ENCODE measurements at regions not wholly inside any gene's neighbourhood (a gene's known extent, or its start where the extent isn't known, plus 50 kb on each side); places are given as distances from the start of the nearest gene placed in this dataset.

DNA sequence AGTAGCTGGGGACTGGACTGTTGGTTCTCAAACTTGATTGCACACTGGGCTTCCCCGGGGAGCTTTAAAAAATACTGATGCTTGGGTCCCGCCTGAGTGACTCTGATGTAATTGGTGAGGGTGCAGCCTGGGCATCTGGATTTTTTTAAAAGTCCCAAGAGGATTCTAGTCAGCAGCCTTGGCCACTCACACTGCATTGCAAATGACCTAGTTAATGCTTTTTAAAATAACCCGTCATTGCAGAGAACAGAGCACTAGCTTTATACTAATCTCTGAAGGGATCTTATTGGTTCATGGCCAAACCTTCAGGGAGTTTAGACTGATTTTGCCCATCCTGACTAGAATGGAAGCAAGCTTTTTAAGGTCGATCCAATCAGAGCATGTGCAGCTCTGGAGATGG is 310.6 kb upstream of the PROK2 start:
- Mint-ChIP-seq H3K36me3 (ENCODE audit: low read depth) (peaks cover 3% of the 10 kb centered on the region), H3K9me3 (no peaks in the 10 kb centered on the region), H3K27me3 (ENCODE audit: insufficient read depth) (peaks cover 5% of the 10 kb centered on the region), H3K27ac (no peak overlapping the region), H3K4me1 (ENCODE audit: low read depth) (peaks cover 33% of the 10 kb centered on the region), H3K4me3 (no peak overlapping the region)
- intact Hi-C loops (cut with micrococcal nuclease), result no loop called here
- DNase-seq (ENCODE audit: low spot score), result no peak

DNA sequence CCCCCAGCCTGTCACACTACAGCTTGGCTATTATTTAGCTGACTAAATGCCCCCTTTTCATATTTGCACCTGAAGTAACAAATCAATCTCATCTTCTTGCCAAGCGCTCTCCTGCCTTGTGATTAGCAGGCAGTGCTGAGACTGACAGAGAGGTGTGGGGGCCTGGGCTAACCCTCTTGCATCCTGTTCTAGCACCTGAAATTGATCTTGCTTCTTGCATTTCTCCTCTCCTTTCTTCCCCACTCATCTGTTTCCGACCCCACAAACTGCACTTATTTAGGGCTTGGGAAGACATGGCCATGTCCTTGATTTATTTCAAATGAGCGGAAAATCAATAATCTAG is 309.0 kb upstream of the PROK2 start:
- H3K4me3 Mint-ChIP-seq, result no peak overlapping the region
- H3K4me1 Mint-ChIP-seq (ENCODE audit: low read depth), result peaks cover 22% of the 10 kb centered on the region
- peaks cover 3% of the 10 kb centered on the region for H3K36me3 Mint-ChIP-seq (ENCODE audit: low read depth)
- peaks cover 5% of the 10 kb centered on the region for H3K27me3 Mint-ChIP-seq (ENCODE audit: insufficient read depth)
- DNase-seq (ENCODE audit: low spot score), result no peak
- no peak overlapping the region for H3K27ac Mint-ChIP-seq
- intact Hi-C loops (cut with micrococcal nuclease), result no loop called here
- no peaks in the 10 kb centered on the region for H3K9me3 Mint-ChIP-seq

DNA sequence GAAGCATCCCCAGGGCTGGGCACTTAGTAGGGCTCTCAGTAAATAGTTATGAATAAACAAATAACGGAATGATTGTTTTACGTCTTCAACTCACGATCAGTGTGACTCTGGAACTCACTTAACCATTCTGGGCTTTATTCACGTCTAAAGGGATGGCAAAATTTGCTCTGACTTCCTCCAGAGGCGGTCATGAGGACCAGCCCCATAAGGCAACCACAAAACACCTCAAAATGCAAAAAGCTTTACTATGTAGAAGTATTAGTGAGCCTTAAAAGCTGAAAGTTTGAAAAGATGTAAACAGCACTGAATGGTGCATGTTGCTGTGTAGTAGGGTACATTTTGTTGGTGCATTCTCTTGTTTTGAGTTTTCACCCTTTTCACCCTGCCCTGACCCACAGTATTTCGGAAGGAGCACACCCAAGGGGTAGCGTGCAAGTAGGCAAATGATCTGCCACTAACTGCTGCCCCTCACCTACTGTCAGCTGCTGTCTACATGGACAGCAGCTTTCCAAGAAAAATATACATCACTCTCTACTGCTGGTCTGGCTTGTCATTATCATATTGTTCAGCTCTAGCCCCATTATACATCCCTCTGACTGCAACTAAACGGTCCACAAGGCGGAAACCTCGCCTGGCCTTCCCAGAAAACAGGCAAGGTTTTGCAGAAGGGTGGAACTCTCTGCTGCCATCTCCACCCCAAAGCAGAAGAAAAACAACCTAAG is 308.5 kb upstream of the PROK2 start:
- Mint-ChIP-seq H3K4me1 (ENCODE audit: low read depth) (peaks cover 22% of the 10 kb centered on the region), H3K36me3 (ENCODE audit: low read depth) (peaks cover 3% of the 10 kb centered on the region), H3K4me3 (no peak overlapping the region), H3K27ac (no peak overlapping the region), H3K9me3 (no peaks in the 10 kb centered on the region), H3K27me3 (ENCODE audit: insufficient read depth) (peaks cover 3% of the 10 kb centered on the region)
- no peak for DNase-seq (ENCODE audit: low spot score)
- intact Hi-C loops (cut with micrococcal nuclease), result no loop called here

DNA sequence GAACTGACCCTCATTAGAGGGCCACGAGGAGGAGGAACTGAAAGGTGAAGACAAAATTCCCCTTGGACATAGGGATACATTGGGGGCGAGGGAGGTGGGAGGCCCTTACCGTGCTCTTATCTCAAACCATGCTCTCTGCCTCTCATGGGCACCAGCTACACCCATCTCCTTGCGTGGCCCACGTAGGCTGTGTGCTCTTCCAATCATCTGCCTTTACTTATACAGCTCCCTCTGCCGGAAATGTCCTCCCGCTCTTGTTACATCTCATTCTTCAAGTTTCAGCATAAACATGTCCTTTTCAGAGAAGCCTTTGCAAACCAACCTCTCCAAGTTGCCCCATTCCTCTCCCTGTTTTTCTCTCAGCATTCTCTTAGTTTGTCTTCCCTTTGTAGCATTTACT is 307.8 kb upstream of the PROK2 start:
- Mint-ChIP-seq H3K27ac (no peak overlapping the region), H3K4me3 (no peak overlapping the region), H3K4me1 (ENCODE audit: low read depth) (peaks cover 22% of the 10 kb centered on the region)

DNA sequence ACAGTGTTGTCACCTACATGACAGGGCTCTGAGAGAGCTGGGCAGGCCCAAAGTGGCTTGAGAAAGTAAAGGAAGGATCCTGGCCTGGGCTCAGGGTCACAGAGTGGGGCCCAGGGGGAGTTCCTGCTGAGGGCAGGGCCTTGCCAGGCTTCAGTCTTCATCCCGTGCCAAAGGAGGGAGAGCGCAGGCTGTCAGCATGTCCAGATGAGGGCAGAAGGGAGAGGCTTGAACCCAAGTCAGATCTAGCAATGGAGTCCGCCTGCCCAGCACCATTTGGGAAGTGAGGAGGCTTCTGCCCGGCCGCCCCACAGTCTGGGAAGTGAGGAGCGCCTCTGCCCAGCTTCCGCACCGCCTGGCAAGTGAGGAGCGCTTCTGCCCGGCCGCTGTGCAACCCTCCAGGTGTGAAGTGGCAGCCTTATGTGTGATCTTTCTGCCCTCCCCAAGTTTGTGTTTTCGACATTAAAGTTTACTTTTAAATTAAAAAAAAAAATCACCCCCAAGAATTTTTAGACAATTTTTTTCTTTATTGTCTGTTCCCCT is 303.6 kb upstream of the PROK2 start:
- H3K27ac Mint-ChIP-seq, result no peak overlapping the region
- peaks cover 3% of the 10 kb centered on the region for H3K36me3 Mint-ChIP-seq (ENCODE audit: low read depth)
- peaks cover 26% of the 10 kb centered on the region for H3K4me1 Mint-ChIP-seq (ENCODE audit: low read depth)
- no peak for DNase-seq (ENCODE audit: low spot score)
- intact Hi-C loops (cut with micrococcal nuclease), result no loop called here
- H3K27me3 Mint-ChIP-seq (ENCODE audit: insufficient read depth), result no peaks in the 10 kb centered on the region
- H3K4me3 Mint-ChIP-seq, result no peak overlapping the region
- no peaks in the 10 kb centered on the region for H3K9me3 Mint-ChIP-seq

More for the DNA sequence above, 307.8 kb upstream of the PROK2 start:
- Mint-ChIP-seq H3K27me3 (ENCODE audit: insufficient read depth) (no peaks in the 10 kb centered on the region), H3K9me3 (no peaks in the 10 kb centered on the region), H3K36me3 (ENCODE audit: low read depth) (peaks cover 3% of the 10 kb centered on the region)
- no peak for DNase-seq (ENCODE audit: low spot score)
- intact Hi-C loops (cut with micrococcal nuclease), result no loop called here

DNA sequence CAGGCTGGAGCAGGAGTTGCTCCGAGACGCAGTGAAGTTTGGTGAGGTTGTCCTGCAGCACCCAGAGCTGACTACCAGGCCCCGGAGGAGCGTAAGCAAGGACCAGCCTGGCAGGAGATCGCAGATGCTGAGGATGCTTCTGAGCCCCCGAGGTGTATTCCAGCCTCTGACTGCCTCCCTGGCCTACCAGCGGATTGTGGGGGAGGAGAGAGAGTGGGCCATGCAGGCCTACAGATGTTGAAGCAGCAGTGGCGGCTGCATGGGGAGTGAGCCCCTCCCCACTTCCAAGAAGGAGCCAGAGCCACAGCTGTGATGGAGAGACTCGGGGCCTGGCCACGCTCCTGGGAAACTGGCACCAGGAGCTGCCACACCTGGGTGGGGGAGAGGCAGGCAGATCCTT is 302.5 kb upstream of the PROK2 start:
- Mint-ChIP-seq H3K4me1 (ENCODE audit: low read depth) (peaks cover 31% of the 10 kb centered on the region), H3K4me3 (no peak overlapping the region), H3K27ac (no peak overlapping the region), H3K9me3 (no peaks in the 10 kb centered on the region), H3K36me3 (ENCODE audit: low read depth) (no peaks in the 10 kb centered on the region), H3K27me3 (ENCODE audit: insufficient read depth) (no peaks in the 10 kb centered on the region)
- DNase-seq (ENCODE audit: low spot score), result no peak
- intact Hi-C loops (cut with micrococcal nuclease), result no loop called here

DNA sequence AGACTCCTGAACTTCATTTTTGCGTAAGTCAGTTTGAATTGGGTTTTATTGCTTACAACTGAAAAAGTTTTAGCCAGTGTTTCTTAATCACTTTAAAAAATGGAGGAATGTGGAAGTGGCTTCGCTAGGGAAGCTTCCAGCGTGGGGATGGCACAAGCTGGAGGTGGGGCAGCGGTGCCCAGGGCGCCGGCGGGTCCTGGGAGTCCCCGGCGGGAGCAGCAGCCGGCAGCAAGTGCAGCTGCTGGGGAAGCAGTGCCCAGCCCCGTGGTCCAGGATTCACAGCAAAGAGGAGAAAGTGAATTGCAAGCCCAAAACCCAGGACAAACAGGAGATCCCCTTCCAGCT is 301.8 kb upstream of the PROK2 start:
- no peak for DNase-seq (ENCODE audit: low spot score)
- peaks cover 31% of the 10 kb centered on the region for H3K4me1 Mint-ChIP-seq (ENCODE audit: low read depth)
- H3K36me3 Mint-ChIP-seq (ENCODE audit: low read depth), result no peaks in the 10 kb centered on the region
- no peaks in the 10 kb centered on the region for H3K27me3 Mint-ChIP-seq (ENCODE audit: insufficient read depth)
- intact Hi-C loops (cut with micrococcal nuclease), result no loop called here
- H3K4me3 Mint-ChIP-seq, result no peak overlapping the region
- no peak overlapping the region for H3K27ac Mint-ChIP-seq
- no peaks in the 10 kb centered on the region for H3K9me3 Mint-ChIP-seq

DNA sequence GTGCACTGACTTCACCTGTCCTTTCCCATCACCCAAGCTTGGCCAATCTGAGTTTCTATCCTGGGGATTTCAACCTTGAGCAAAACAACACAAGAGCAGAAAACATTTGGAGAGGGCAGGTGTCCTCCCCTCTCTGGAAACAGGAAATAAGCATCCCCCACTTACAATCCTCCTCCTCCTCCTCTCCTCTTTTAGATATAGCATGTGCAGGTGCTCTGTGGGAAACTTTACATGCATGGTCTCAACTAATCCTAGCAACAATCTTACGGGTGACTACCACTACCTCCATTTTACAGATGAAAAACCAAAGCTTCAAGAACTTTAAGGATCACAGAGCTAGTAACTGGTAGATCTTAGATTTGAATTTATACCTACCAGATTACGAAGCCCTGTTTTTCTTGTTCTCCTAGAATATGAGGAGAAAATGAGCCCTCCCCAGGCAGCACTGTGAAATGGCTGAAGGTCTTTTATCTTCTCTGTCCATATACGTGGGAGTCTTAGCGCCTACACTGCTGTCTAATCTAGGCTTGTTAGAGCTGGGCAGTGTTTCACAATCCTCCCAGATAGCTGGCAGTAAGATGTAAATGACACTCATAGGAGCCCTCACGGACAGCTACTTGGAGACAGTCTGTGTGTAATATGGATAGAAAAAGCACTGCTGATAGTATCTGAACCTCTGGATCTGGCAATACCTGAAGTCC is 301.2 kb upstream of the PROK2 start:
- H3K36me3 Mint-ChIP-seq (ENCODE audit: low read depth), result peaks cover 2% of the 10 kb centered on the region
- DNase-seq (ENCODE audit: low spot score), result no peak
- no peaks in the 10 kb centered on the region for H3K9me3 Mint-ChIP-seq
- peaks cover 30% of the 10 kb centered on the region for H3K4me1 Mint-ChIP-seq (ENCODE audit: low read depth)
- no peak overlapping the region for H3K27ac Mint-ChIP-seq
- intact Hi-C loops (cut with micrococcal nuclease), result no loop called here
- H3K27me3 Mint-ChIP-seq (ENCODE audit: insufficient read depth), result no peaks in the 10 kb centered on the region
- H3K4me3 Mint-ChIP-seq, result no peak overlapping the region

DNA sequence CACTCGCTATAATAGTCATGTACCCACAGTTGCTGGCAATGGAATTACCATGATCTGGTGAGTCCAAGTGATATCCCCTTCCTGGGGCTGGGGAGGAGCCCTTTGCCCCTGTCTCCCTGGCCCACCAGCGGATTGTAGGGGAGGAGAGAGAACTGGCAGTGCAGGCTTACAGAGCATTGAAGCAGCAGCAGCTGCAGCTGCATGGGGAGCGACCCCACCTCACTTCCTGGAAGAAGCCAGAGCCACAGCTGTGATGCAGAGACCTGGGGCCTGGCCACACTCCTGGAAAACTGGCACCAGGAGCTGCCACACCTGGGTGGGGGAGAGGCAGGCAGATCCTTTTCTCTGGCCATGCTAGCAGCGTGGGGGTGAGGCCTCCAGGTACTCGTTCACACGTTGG is 300.1 kb upstream of the PROK2 start:
- no peaks in the 10 kb centered on the region for H3K9me3 Mint-ChIP-seq
- DNase-seq (ENCODE audit: low spot score), result no peak
- intact Hi-C loops (cut with micrococcal nuclease), result no loop called here
- no peak overlapping the region for H3K27ac Mint-ChIP-seq
- peaks cover 22% of the 10 kb centered on the region for H3K4me1 Mint-ChIP-seq (ENCODE audit: low read depth)
- no peak overlapping the region for H3K4me3 Mint-ChIP-seq
- no peaks in the 10 kb centered on the region for H3K27me3 Mint-ChIP-seq (ENCODE audit: insufficient read depth)
- peaks cover 2% of the 10 kb centered on the region for H3K36me3 Mint-ChIP-seq (ENCODE audit: low read depth)

DNA sequence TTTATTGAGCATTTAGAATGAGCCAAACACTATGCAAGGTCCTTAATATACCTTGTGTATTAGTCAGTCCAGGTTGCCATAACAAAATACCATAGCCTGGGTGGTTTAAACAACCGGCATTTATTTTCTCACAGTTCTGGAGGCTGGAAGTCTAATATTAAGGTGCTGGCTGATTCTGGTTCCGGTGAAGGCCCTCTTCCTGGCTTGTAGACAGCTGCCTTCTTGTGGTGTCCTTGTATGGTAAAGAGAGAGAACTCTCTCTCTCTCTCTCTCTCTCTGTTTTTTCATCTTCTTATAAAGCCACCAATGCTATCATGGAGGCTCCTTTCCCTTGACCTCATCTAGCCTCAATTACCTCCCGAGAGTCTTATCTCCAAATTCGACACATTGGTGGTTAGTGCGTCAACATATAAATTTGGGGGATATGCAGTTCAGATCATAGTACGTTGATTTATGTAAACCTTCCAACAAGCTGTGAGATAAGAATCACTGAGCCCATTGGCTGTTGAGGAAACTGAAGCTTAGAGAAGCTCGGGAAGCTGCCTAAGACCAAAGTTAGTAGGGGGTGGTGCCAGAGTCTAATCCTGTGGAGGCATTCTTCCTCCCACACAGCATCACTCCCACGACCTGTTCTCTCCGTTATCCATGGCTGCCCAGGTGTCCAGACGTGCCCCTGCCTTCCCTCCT is 298.0 kb upstream of the PROK2 start:
- H3K4me1 Mint-ChIP-seq (ENCODE audit: low read depth), result peaks cover 43% of the 10 kb centered on the region
- intact Hi-C loops (cut with micrococcal nuclease), result no loop called here
- peaks cover 2% of the 10 kb centered on the region for H3K36me3 Mint-ChIP-seq (ENCODE audit: low read depth)

DNA sequence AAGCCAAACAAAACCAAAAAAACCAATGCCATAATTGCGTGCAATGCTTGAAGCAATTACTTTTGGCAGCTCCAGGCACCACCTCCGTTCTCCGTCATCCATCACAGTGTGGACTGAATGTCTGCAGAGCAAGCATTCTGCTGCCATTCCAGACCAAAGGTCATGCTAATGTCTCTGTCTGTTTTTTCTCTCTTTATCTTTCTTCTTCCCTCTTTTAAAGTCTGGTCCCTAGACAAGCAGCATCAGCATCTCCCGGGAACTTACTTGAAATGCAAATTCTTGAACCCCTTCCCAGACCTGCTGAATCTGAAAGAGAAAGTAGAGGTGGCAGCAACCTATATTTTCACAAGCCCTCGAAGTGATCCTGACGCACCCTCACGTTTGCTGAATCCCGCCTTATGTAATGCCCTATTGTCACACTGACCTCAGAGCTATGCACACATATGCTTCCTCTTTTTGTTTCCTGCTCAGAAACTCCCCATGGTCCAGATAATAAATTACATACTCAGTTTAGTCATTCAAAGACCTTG is 297.3 kb upstream of the PROK2 start:
- no peak overlapping the region for H3K27ac Mint-ChIP-seq
- no peaks in the 10 kb centered on the region for H3K9me3 Mint-ChIP-seq
- peaks cover 49% of the 10 kb centered on the region for H3K4me1 Mint-ChIP-seq (ENCODE audit: low read depth)
- DNase-seq (ENCODE audit: low spot score), result no peak
- H3K4me3 Mint-ChIP-seq, result no peak overlapping the region
- no peaks in the 10 kb centered on the region for H3K27me3 Mint-ChIP-seq (ENCODE audit: insufficient read depth)
- peaks cover 2% of the 10 kb centered on the region for H3K36me3 Mint-ChIP-seq (ENCODE audit: low read depth)
- intact Hi-C loops (cut with micrococcal nuclease), result no loop called here

More for the DNA sequence above, 298.0 kb upstream of the PROK2 start:
- H3K27ac Mint-ChIP-seq, result no peak overlapping the region
- no peak for DNase-seq (ENCODE audit: low spot score)
- no peak overlapping the region for H3K4me3 Mint-ChIP-seq
- no peaks in the 10 kb centered on the region for H3K27me3 Mint-ChIP-seq (ENCODE audit: insufficient read depth)
- H3K9me3 Mint-ChIP-seq, result no peaks in the 10 kb centered on the region

DNA sequence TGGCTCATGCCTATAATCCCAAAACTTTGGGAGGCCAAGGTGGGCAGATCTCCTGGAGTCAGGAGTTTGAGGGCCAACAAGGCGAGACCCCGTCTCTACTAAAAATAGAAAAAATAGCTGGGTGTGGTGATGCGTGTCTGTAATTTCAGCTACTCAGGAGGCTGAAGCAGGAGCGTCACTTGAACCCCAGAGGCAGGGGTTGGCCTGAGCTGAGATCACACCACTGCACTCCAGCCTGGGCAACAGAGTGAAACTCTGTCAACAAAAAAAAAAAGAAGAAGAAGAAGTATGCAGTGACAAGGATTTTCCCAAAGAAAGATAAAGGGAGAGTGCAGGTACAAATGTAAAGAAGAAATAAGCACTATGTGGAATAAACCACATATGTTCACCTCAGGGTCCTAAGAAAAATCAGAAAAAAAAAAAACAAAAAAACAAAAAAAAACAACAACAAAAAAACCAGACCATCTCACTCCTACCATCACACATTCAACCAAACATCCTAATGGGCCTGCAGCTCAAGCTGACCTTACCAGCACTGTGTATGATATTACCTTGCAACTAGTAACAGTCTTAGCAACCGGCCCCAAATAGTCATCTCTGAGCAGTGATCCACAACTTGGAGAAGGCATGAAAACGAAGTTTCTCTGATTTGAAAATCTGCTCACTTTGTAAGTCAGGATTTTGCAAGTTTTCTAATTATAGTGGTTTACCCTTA is 296.7 kb upstream of the PROK2 start:
- no peak for DNase-seq (ENCODE audit: low spot score)
- Mint-ChIP-seq H3K4me1 (ENCODE audit: low read depth) (peaks cover 53% of the 10 kb centered on the region), H3K36me3 (ENCODE audit: low read depth) (peaks cover 2% of the 10 kb centered on the region), H3K27me3 (ENCODE audit: insufficient read depth) (no peaks in the 10 kb centered on the region), H3K4me3 (no peak overlapping the region), H3K9me3 (peaks cover 2% of the 10 kb centered on the region), H3K27ac (no peak overlapping the region)
- intact Hi-C loops (cut with micrococcal nuclease), result no loop called here

Data from activated T-helper 1 cell treated with anti-CD3 and anti-CD28 coated beads, Interleukin-12 subunit alpha, Interleukin-12 subunit beta, Interleukin-2, Interleukin-4 antibody, amounts not matched to agents 30 ng/mL and 10 ng/mL and 1 ng/mL, durations not matched to agents 14 hours and 24 hours and 36 hours (primary cell).